SK-N-SH (cell line): ENCODE measurements at regions not wholly inside any gene's neighbourhood (a gene's known extent, or its start where the extent isn't known, plus 50 kb on each side); places are given as distances from the start of the nearest gene placed in this dataset.

Experiments
- CTCF ChIA-PET: fragments of 300-600, 350-600 bp; formaldehyde crosslinking; extraction: SDS; loops from one replicate; lab custom pipeline; 2021; lab: Yijun Ruan, JAX
- POLR2A ChIA-PET: fragments of 350-600 bp; sonication (Branson Sonifier 250); formaldehyde crosslinking; extraction: SDS; loops from one replicate; lab custom pipeline; 2020; ENCODE audit warnings: antibody characterized with exemption, inconsistent platforms; lab: Yijun Ruan, JAX
- DNase-seq: peaks from one replicate; pipeline ENCODE4 v3.0.0; 2012
- H2AFZ ChIP-seq: fragments of 200-600 bp; sonication (generic); 2 replicates; pipeline ENCODE4 v1.8.1; 2016; ENCODE audit warnings: antibody characterized with exemption, mild to moderate bottlenecking, low read depth
- H3F3A ChIP-seq: fragments of 200-600 bp; sonication (generic); replicated peaks from 2 replicates; pipeline ENCODE3; 2016; ENCODE audit warnings: antibody characterized with exemption, mild to moderate bottlenecking; ENCODE audit not compliant: insufficient read depth
- H3K27ac ChIP-seq, 2 experiments: fragments of 200-500 bp in 1 of 2; fragments of 200-600 bp in 1 of 2; sonication (Bioruptor generic) in 1 of 2; sonication (generic), shearing (Covaris generic) in 1 of 2; 2 replicates each; pipeline versions ENCODE4 v1.5.1 to v1.6.1; 2014 to 2016; ENCODE audit warnings: low read depth in 2 of 2, inconsistent platforms in 1 of 2, low read length in 1 of 2, mild to moderate bottlenecking in 1 of 2, mixed read lengths in 1 of 2
- H3K27me3 ChIP-seq: fragments of 200-600 bp; sonication (generic), shearing (Covaris generic); 2 replicates; pipeline ENCODE4 v1.6.1; 2016; ENCODE audit warnings: mixed run types; ENCODE audit not compliant: insufficient read depth
- H3K36me3 ChIP-seq, 2 experiments: fragments of 200-500 bp in 1 of 2; fragments of 200-600 bp in 1 of 2; sonication (Bioruptor generic) in 1 of 2; sonication (generic) in 1 of 2; replicated peaks in 1 of 2; 2 replicates each; pipeline versions ENCODE3 to v1.5.1; 2014 to 2016; ENCODE audit warnings: low read length in 1 of 2, mild to moderate bottlenecking in 1 of 2; ENCODE audit not compliant: insufficient read depth in 2 of 2, control insufficient read depth in 1 of 2
- H3K4me1 ChIP-seq, 2 experiments: fragments of 200-500 bp in 1 of 2; fragments of 200-600 bp in 1 of 2; sonication (Bioruptor generic) in 1 of 2; sonication (generic), shearing (Covaris generic) in 1 of 2; 2 replicates each; pipeline versions ENCODE4 v1.5.1 to v1.6.1; 2014 to 2016; ENCODE audit warnings: low read depth in 1 of 2, low read length in 1 of 2, mixed run types in 1 of 2; ENCODE audit not compliant: insufficient read depth in 2 of 2, control insufficient read depth in 1 of 2
- H3K4me2 ChIP-seq: fragments of 200-600 bp; sonication (generic), shearing (Covaris generic); 2 replicates; pipeline ENCODE4 v1.6.1; 2017; ENCODE audit warnings: mixed run types
- H3K4me3 ChIP-seq, 2 experiments: fragments of 200-500 bp in 1 of 2; fragments of 200-600 bp in 1 of 2; sonication (Bioruptor generic) in 1 of 2; sonication (generic), shearing (Covaris generic) in 1 of 2; 2 replicates each; pipeline versions ENCODE4 v1.5.1 to v1.8.1; 2014 to 2016; ENCODE audit warnings: low read depth in 2 of 2, inconsistent platforms in 1 of 2, low read length in 1 of 2, mild to moderate bottlenecking in 1 of 2, mixed read lengths in 1 of 2, moderate library complexity in 1 of 2
- H3K79me2 ChIP-seq: fragments of 200-600 bp; sonication (generic); 2 replicates; pipeline ENCODE4 v1.8.1; 2017; ENCODE audit warnings: mild to moderate bottlenecking; ENCODE audit not compliant: insufficient read depth
- H3K9ac ChIP-seq: fragments of 200-600 bp; sonication (generic); 2 replicates; pipeline ENCODE4 v1.6.1; 2017; ENCODE audit warnings: mixed run types
- H3K9me2 ChIP-seq: fragments of 200-600 bp; sonication (generic); 2 replicates; pipeline ENCODE4 v1.6.1; 2017; ENCODE audit warnings: mixed run types
- H3K9me3 ChIP-seq: fragments of 200-600 bp; sonication (generic); 2 replicates; pipeline ENCODE4 v1.6.1; 2017; ENCODE audit warnings: mixed run types, mild to moderate bottlenecking, moderate library complexity
- H4K20me1 ChIP-seq: fragments of 200-600 bp; sonication (generic); 2 replicates; pipeline ENCODE4 v1.6.1; 2017; ENCODE audit warnings: mild to moderate bottlenecking, mixed run types; ENCODE audit not compliant: insufficient read depth
- ELF1 ChIP-seq: IDR thresholded peaks from 2 replicates; pipeline ENCODE4 v1.4.0; 2012
- FOXJ3 ChIP-seq: sonication (generic); formaldehyde crosslinking; IDR thresholded peaks from 2 replicates; pipeline ENCODE4 v1.5.1; 2020; ENCODE audit warnings: mild to moderate bottlenecking, missing genetic modification reagents
- FOXM1 ChIP-seq: IDR thresholded peaks from 2 replicates; pipeline ENCODE4 v1.4.0; 2012; ENCODE audit warnings: low read depth, mild to moderate bottlenecking
- GATA2 ChIP-seq: sonication (generic); formaldehyde crosslinking; IDR thresholded peaks from 2 replicates; pipeline ENCODE4 v1.5.0; 2020; ENCODE audit warnings: mild to moderate bottlenecking, missing genetic modification reagents
- MXI1 ChIP-seq: IDR thresholded peaks from 2 replicates; pipeline ENCODE4 v1.6.1; 2012; ENCODE audit warnings: mild to moderate bottlenecking, low read depth, low read length, improper control_type of control experiment
- NFIC ChIP-seq: IDR thresholded peaks from 2 replicates; pipeline ENCODE4 v1.4.0; 2012; ENCODE audit warnings: borderline replicate concordance
- RAD21 ChIP-seq: IDR thresholded peaks from 2 replicates; pipeline ENCODE4 v1.6.1; 2012; ENCODE audit warnings: mild to moderate bottlenecking, low read length
- SMC3 ChIP-seq: IDR thresholded peaks from 2 replicates; pipeline ENCODE4 v1.6.1; 2012; ENCODE audit warnings: low read depth, low read length, improper control_type of control experiment
- TAF1 ChIP-seq: IDR thresholded peaks from 2 replicates; pipeline ENCODE4 v1.6.1; 2012; ENCODE audit warnings: low read depth, mild to moderate bottlenecking, low read length, moderate library complexity, borderline replicate concordance
- TCF12 ChIP-seq: IDR thresholded peaks from 2 replicates; pipeline ENCODE4 v1.4.0; 2012
- WGBS: methylation state at CpG from one replicate; pipeline ENCODE4 v1.1.6; 2017; ENCODE audit warnings: low lambda C conversion rate; 5-methylcytosine and 5-hydroxymethylcytosine counted together
- TF ChIP-seq, protein P1 (sequence below): IDR thresholded peaks from 2 replicates; pipeline ENCODE4 v1.6.1; 2012; ENCODE audit warnings: mild to moderate bottlenecking, low read depth, low read length, moderate library complexity
- TF ChIP-seq, protein P2 (sequence below): fragments of 200-600 bp; sonication (generic); IDR thresholded peaks from 2 replicates; pipeline ENCODE4 v1.6.1; 2017; ENCODE audit warnings: antibody characterized with exemption, mild to moderate bottlenecking, moderate library complexity

DNA sequence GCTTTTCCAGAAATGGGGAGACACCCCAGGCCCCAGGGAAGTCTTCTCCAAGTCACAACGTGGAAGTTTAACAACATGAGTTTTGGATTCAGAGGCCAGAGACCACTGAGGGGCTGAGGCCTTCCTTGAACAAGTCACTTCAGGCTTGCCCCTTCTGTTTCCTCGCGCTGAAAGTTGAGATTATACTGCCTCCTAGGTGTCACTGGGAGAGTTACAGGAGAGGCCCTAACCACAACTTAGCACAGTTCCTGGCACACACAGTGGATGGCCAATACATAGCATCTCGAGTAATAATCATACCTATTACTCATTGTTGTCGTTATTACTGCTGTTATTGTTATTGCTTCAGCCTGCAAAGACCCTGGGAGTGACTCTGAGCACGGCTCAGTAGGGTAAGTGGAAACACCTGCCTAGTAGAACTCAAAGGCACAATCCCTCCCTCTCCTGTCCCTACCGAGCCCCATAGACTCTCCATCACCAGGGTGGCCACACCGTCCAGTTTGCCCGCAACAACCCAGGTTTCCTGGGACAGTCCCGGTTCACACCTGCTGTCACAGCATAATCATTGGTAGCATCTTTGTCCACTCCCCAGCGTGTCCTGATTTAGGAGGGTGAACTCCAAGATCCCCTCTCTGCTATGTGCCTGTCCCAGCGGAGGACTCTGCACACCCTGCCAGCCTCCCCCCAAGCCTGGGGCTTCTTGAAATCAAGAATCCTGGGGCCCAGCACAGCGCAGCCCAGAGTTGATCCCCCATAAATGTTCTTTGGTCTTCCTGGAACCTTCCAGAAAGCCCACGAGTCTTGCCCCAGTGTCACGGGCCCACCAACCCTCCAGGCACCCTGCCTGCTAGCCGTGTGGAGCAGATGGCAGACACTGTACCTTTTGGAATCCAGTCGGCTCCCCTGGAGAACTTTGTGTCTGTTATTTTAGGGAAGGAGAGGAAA is 85.0 kb downstream of the SYNE3 start:
- Histone ChIP-seq H3K9me2 (no peaks in the 10 kb centered on the region), H3K4me2 (no peak overlapping the region), H3K27ac (no peak overlapping the region; a peak in 1 of 4 replicates), H3K4me1 (peaks cover 0 to 15% of the 10 kb centered on the region in 2 experiments; a peak in 1 of 4 replicates), H2AFZ (no peak overlapping the region), H3K9ac (no peak overlapping the region), H3F3A (no peaks in the 10 kb centered on the region), H3K36me3 (peaks cover 0 to 7% of the 10 kb centered on the region in 2 experiments), H3K9me3 (0 out of 2 replicates have a peak, but pooled peaks cover 3% of the 10 kb centered on the region), H3K27me3 (no peaks in the 10 kb centered on the region), H3K79me2 (no peaks in the 10 kb centered on the region), H4K20me1 (no peaks in the 10 kb centered on the region), H3K4me3 (no peak overlapping the region)
- POLR2A ChIA-PET = no interaction called here
- WGBS = 65% methylated on average over 15 of the region's 17 CpGs
- DNase-seq = peak; percentile 71
- CTCF ChIA-PET = interaction anchor here (0.6 to 3.1 kb wide), 96 partner anchors 9 to 1006 kb away, joined by 3 to 72 read pairs (median 4); partner anchors contain the start of genes CLMN, DICER1 and SYNE3
- no peak for TF ChIP-seq GATA2 (CRISPR knock-in tag)
- TF ChIP-seq, protein P1, sequence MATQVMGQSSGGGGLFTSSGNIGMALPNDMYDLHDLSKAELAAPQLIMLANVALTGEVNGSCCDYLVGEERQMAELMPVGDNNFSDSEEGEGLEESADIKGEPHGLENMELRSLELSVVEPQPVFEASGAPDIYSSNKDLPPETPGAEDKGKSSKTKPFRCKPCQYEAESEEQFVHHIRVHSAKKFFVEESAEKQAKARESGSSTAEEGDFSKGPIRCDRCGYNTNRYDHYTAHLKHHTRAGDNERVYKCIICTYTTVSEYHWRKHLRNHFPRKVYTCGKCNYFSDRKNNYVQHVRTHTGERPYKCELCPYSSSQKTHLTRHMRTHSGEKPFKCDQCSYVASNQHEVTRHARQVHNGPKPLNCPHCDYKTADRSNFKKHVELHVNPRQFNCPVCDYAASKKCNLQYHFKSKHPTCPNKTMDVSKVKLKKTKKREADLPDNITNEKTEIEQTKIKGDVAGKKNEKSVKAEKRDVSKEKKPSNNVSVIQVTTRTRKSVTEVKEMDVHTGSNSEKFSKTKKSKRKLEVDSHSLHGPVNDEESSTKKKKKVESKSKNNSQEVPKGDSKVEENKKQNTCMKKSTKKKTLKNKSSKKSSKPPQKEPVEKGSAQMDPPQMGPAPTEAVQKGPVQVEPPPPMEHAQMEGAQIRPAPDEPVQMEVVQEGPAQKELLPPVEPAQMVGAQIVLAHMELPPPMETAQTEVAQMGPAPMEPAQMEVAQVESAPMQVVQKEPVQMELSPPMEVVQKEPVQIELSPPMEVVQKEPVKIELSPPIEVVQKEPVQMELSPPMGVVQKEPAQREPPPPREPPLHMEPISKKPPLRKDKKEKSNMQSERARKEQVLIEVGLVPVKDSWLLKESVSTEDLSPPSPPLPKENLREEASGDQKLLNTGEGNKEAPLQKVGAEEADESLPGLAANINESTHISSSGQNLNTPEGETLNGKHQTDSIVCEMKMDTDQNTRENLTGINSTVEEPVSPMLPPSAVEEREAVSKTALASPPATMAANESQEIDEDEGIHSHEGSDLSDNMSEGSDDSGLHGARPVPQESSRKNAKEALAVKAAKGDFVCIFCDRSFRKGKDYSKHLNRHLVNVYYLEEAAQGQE = no peak
- TF ChIP-seq TCF12 = no peak
- no peak for TF ChIP-seq MXI1
- TF ChIP-seq FOXJ3 = no peak
- TF ChIP-seq TAF1 = no peak
- no peak for TF ChIP-seq ELF1
- TF ChIP-seq FOXM1 = no peak
- TF ChIP-seq, protein P2, sequence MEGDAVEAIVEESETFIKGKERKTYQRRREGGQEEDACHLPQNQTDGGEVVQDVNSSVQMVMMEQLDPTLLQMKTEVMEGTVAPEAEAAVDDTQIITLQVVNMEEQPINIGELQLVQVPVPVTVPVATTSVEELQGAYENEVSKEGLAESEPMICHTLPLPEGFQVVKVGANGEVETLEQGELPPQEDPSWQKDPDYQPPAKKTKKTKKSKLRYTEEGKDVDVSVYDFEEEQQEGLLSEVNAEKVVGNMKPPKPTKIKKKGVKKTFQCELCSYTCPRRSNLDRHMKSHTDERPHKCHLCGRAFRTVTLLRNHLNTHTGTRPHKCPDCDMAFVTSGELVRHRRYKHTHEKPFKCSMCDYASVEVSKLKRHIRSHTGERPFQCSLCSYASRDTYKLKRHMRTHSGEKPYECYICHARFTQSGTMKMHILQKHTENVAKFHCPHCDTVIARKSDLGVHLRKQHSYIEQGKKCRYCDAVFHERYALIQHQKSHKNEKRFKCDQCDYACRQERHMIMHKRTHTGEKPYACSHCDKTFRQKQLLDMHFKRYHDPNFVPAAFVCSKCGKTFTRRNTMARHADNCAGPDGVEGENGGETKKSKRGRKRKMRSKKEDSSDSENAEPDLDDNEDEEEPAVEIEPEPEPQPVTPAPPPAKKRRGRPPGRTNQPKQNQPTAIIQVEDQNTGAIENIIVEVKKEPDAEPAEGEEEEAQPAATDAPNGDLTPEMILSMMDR = peak; percentile 61
- TF ChIP-seq RAD21 = peak; percentile 86
- no peak for TF ChIP-seq NFIC
- peak; percentile 69 for TF ChIP-seq SMC3
